Astrocyte of the spinal cord (primary cell): ENCODE measurements at regions not wholly inside any gene's neighbourhood (a gene's known extent, or its start where the extent isn't known, plus 50 kb on each side); places are given as distances from the start of the nearest gene placed in this dataset.

Source experiments
- DNase-seq: peaks from one replicate; pipeline ENCODE4 v3.0.0; 2011; ENCODE audit warnings: low read depth, low spot score
- H3K4me3 ChIP-seq: 2 replicates; pipeline ENCODE4 v1.5.1; 2011; ENCODE audit warnings: low read depth, mild to moderate bottlenecking, low read length, moderate library complexity
- CTCF ChIP-seq: IDR thresholded peaks from 2 replicates; pipeline ENCODE4 v1.5.1; 2012; ENCODE audit warnings: low read depth, mild to moderate bottlenecking, low read length, inconsistent platforms
- in situ Hi-C: cut with HindIII; loops from 2 replicates; pipeline ENCODE4 v1.10.0; 2017; ENCODE audit warnings: low sequenced_read_pairs

GRCh38 chr10:78903341-78903940, 165.3 kb upstream of the ZMIZ1 start:
- TF ChIP-seq CTCF: no peak
- in situ Hi-C loops: no loop called here
- DNase-seq: no peak
- H3K4me3 ChIP-seq: no peak overlapping the region

- no peak for DNase-seq
- no peak overlapping the region for H3K4me3 ChIP-seq
- in situ Hi-C loops: no loop called here
- TF ChIP-seq CTCF: no peak
Observed at GRCh38 chr10:78904196-78904595, 164.6 kb upstream of the ZMIZ1 start.

GRCh38 chr10:78905015-78905956, 163.5 kb upstream of the ZMIZ1 start:
- no peak for DNase-seq
- TF ChIP-seq CTCF: no peak
- H3K4me3 ChIP-seq: no peak overlapping the region
- in situ Hi-C loops: no loop called here

- no peak overlapping the region for H3K4me3 ChIP-seq
- in situ Hi-C loops: no loop called here
- DNase-seq: no peak
- TF ChIP-seq CTCF: no peak
Observed at GRCh38 chr10:78905957-78906308, 162.8 kb upstream of the ZMIZ1 start.

- H3K4me3 ChIP-seq: no peak overlapping the region
- TF ChIP-seq CTCF: no peak
- in situ Hi-C loops: no loop called here
- DNase-seq: no peak
Observed at GRCh38 chr10:78906734-78907390, 161.9 kb upstream of the ZMIZ1 start.

GRCh38 chr10:78907551-78908211, 161.1 kb upstream of the ZMIZ1 start:
- no peak overlapping the region for H3K4me3 ChIP-seq
- TF ChIP-seq CTCF: no peak
- in situ Hi-C loops: no loop called here
- DNase-seq: no peak
